SK-N-SH (cell line): ENCODE measurements at regions not wholly inside any gene's neighbourhood (a gene's known extent, or its start where the extent isn't known, plus 50 kb on each side); places are given as distances from the start of the nearest gene placed in this dataset.

ENCODE experiments used
- CTCF ChIA-PET: fragments of 300-600, 350-600 bp; formaldehyde crosslinking; extraction: SDS; loops from one replicate; lab custom pipeline; 2021; lab: Yijun Ruan, JAX
- POLR2A ChIA-PET: fragments of 350-600 bp; sonication (Branson Sonifier 250); formaldehyde crosslinking; extraction: SDS; loops from one replicate; lab custom pipeline; 2020; ENCODE audit warnings: antibody characterized with exemption, inconsistent platforms; lab: Yijun Ruan, JAX
- DNase-seq: peaks from one replicate; pipeline ENCODE4 v3.0.0; 2012
- H2AFZ ChIP-seq: fragments of 200-600 bp; sonication (generic); 2 replicates; pipeline ENCODE4 v1.8.1; 2016; ENCODE audit warnings: antibody characterized with exemption, mild to moderate bottlenecking, low read depth
- H3F3A ChIP-seq: fragments of 200-600 bp; sonication (generic); replicated peaks from 2 replicates; pipeline ENCODE3; 2016; ENCODE audit warnings: antibody characterized with exemption, mild to moderate bottlenecking; ENCODE audit not compliant: insufficient read depth
- H3K27ac ChIP-seq, 2 experiments: fragments of 200-500 bp in 1 of 2; fragments of 200-600 bp in 1 of 2; sonication (Bioruptor generic) in 1 of 2; sonication (generic), shearing (Covaris generic) in 1 of 2; 2 replicates each; pipeline versions ENCODE4 v1.5.1 to v1.6.1; 2014 to 2016; ENCODE audit warnings: low read depth in 2 of 2, inconsistent platforms in 1 of 2, low read length in 1 of 2, mild to moderate bottlenecking in 1 of 2, mixed read lengths in 1 of 2
- H3K27me3 ChIP-seq: fragments of 200-600 bp; sonication (generic), shearing (Covaris generic); 2 replicates; pipeline ENCODE4 v1.6.1; 2016; ENCODE audit warnings: mixed run types; ENCODE audit not compliant: insufficient read depth
- H3K36me3 ChIP-seq, 2 experiments: fragments of 200-500 bp in 1 of 2; fragments of 200-600 bp in 1 of 2; sonication (Bioruptor generic) in 1 of 2; sonication (generic) in 1 of 2; replicated peaks in 1 of 2; 2 replicates each; pipeline versions ENCODE3 to v1.5.1; 2014 to 2016; ENCODE audit warnings: low read length in 1 of 2, mild to moderate bottlenecking in 1 of 2; ENCODE audit not compliant: insufficient read depth in 2 of 2, control insufficient read depth in 1 of 2
- H3K4me1 ChIP-seq, 2 experiments: fragments of 200-500 bp in 1 of 2; fragments of 200-600 bp in 1 of 2; sonication (Bioruptor generic) in 1 of 2; sonication (generic), shearing (Covaris generic) in 1 of 2; 2 replicates each; pipeline versions ENCODE4 v1.5.1 to v1.6.1; 2014 to 2016; ENCODE audit warnings: low read depth in 1 of 2, low read length in 1 of 2, mixed run types in 1 of 2; ENCODE audit not compliant: insufficient read depth in 2 of 2, control insufficient read depth in 1 of 2
- H3K4me2 ChIP-seq: fragments of 200-600 bp; sonication (generic), shearing (Covaris generic); 2 replicates; pipeline ENCODE4 v1.6.1; 2017; ENCODE audit warnings: mixed run types
- H3K4me3 ChIP-seq, 2 experiments: fragments of 200-500 bp in 1 of 2; fragments of 200-600 bp in 1 of 2; sonication (Bioruptor generic) in 1 of 2; sonication (generic), shearing (Covaris generic) in 1 of 2; 2 replicates each; pipeline versions ENCODE4 v1.5.1 to v1.8.1; 2014 to 2016; ENCODE audit warnings: low read depth in 2 of 2, inconsistent platforms in 1 of 2, low read length in 1 of 2, mild to moderate bottlenecking in 1 of 2, mixed read lengths in 1 of 2, moderate library complexity in 1 of 2
- H3K79me2 ChIP-seq: fragments of 200-600 bp; sonication (generic); 2 replicates; pipeline ENCODE4 v1.8.1; 2017; ENCODE audit warnings: mild to moderate bottlenecking; ENCODE audit not compliant: insufficient read depth
- H3K9ac ChIP-seq: fragments of 200-600 bp; sonication (generic); 2 replicates; pipeline ENCODE4 v1.6.1; 2017; ENCODE audit warnings: mixed run types
- H3K9me2 ChIP-seq: fragments of 200-600 bp; sonication (generic); 2 replicates; pipeline ENCODE4 v1.6.1; 2017; ENCODE audit warnings: mixed run types
- H3K9me3 ChIP-seq: fragments of 200-600 bp; sonication (generic); 2 replicates; pipeline ENCODE4 v1.6.1; 2017; ENCODE audit warnings: mixed run types, mild to moderate bottlenecking, moderate library complexity
- H4K20me1 ChIP-seq: fragments of 200-600 bp; sonication (generic); 2 replicates; pipeline ENCODE4 v1.6.1; 2017; ENCODE audit warnings: mild to moderate bottlenecking, mixed run types; ENCODE audit not compliant: insufficient read depth
- CTCF ChIP-seq: fragments of 200-600 bp; sonication (generic); IDR thresholded peaks from 2 replicates; pipeline ENCODE4 v1.6.1; 2017; ENCODE audit warnings: antibody characterized with exemption, mild to moderate bottlenecking, moderate library complexity
- EP300 ChIP-seq, 2 experiments: IDR thresholded peaks; 2 replicates each; pipeline versions ENCODE4 v1.4.0 to v1.6.1; 2012; ENCODE audit warnings: borderline replicate concordance in 1 of 2, low read depth in 1 of 2, low read length in 1 of 2
- EZH2phosphoT487 ChIP-seq: fragments of 200-600 bp; sonication (generic); IDR thresholded peaks from 2 replicates; pipeline ENCODE4 v1.6.1; 2017; ENCODE audit warnings: low read depth, mixed run types, mild to moderate bottlenecking, antibody characterized with exemption, moderate library complexity, borderline replicate concordance
- FOXJ3 ChIP-seq: sonication (generic); formaldehyde crosslinking; IDR thresholded peaks from 2 replicates; pipeline ENCODE4 v1.5.1; 2020; ENCODE audit warnings: mild to moderate bottlenecking, missing genetic modification reagents
- FOXM1 ChIP-seq: IDR thresholded peaks from 2 replicates; pipeline ENCODE4 v1.4.0; 2012; ENCODE audit warnings: low read depth, mild to moderate bottlenecking
- IRF3 ChIP-seq: fragments of 150-350 bp; IDR thresholded peaks from 2 replicates; pipeline ENCODE4 v1.6.1; 2016; ENCODE audit warnings: mild to moderate bottlenecking, low read depth, low read length
- MEF2A ChIP-seq: IDR thresholded peaks from 2 replicates; pipeline ENCODE4 v1.4.0; 2012; ENCODE audit warnings: low read depth, borderline replicate concordance
- MXI1 ChIP-seq: IDR thresholded peaks from 2 replicates; pipeline ENCODE4 v1.6.1; 2012; ENCODE audit warnings: mild to moderate bottlenecking, low read depth, low read length, improper control_type of control experiment
- NFIC ChIP-seq: IDR thresholded peaks from 2 replicates; pipeline ENCODE4 v1.4.0; 2012; ENCODE audit warnings: borderline replicate concordance
- NRF1 ChIP-seq: IDR thresholded peaks from 2 replicates; pipeline ENCODE4 v1.6.1; 2012; ENCODE audit warnings: low read depth, mild to moderate bottlenecking, low read length
- PBX3 ChIP-seq: IDR thresholded peaks from 2 replicates; pipeline ENCODE4; 2012
- RAD21 ChIP-seq: IDR thresholded peaks from 2 replicates; pipeline ENCODE4 v1.6.1; 2012; ENCODE audit warnings: mild to moderate bottlenecking, low read length
- RCOR1 ChIP-seq: fragments of 150-350 bp; IDR thresholded peaks from 2 replicates; pipeline ENCODE4 v1.6.1; 2017; ENCODE audit warnings: antibody characterized with exemption, low read length
- REST ChIP-seq: IDR thresholded peaks from 2 replicates; pipeline ENCODE4 v1.6.1; 2012; ENCODE audit warnings: mild to moderate bottlenecking, low read depth, low read length, moderate library complexity
- RFX5 ChIP-seq: IDR thresholded peaks from 2 replicates; pipeline ENCODE4 v1.6.1; 2012; ENCODE audit warnings: mild to moderate bottlenecking, improper control_type of control experiment, low read length
- RXRA ChIP-seq: IDR thresholded peaks from 2 replicates; pipeline ENCODE4 v1.4.0; 2012; ENCODE audit warnings: low read depth, mild to moderate bottlenecking, borderline replicate concordance
- SIN3A ChIP-seq: IDR thresholded peaks from 2 replicates; pipeline ENCODE4 v1.6.1; 2012; ENCODE audit warnings: low read depth, mild to moderate bottlenecking, low read length, moderate library complexity, borderline replicate concordance
- TAF1 ChIP-seq: IDR thresholded peaks from 2 replicates; pipeline ENCODE4 v1.6.1; 2012; ENCODE audit warnings: low read depth, mild to moderate bottlenecking, low read length, moderate library complexity, borderline replicate concordance
- TCF12 ChIP-seq: IDR thresholded peaks from 2 replicates; pipeline ENCODE4 v1.4.0; 2012
- TEAD4 ChIP-seq: IDR thresholded peaks from 2 replicates; pipeline ENCODE4 v1.4.0; 2012; ENCODE audit warnings: mild to moderate bottlenecking, borderline replicate concordance; ENCODE audit not compliant: insufficient read depth
- whole genome bisulfite sequencing: methylation state at CpG from one replicate; pipeline ENCODE4 v1.1.6; 2017; ENCODE audit warnings: low lambda C conversion rate; 5-methylcytosine and 5-hydroxymethylcytosine counted together

GRCh38 chr11:86748296-86748695 is 52.0 kb upstream of the PRSS23 start:
- ChIA-PET POLR2A (no interaction called here), CTCF (interaction anchor here (1.1 to 1.3 kb wide), 3 partner anchors 9 to 291 kb away, joined by 3 to 5 read pairs (median 3); no protein-coding TSS in a partner anchor)
- Histone ChIP-seq H3K9ac (no peak overlapping the region), H3K4me2 (no peak overlapping the region), H3K27me3 (no peaks in the 10 kb centered on the region), H3K79me2 (no peaks in the 10 kb centered on the region), H2AFZ (no peak overlapping the region), H4K20me1 (no peaks in the 10 kb centered on the region), H3K9me2 (no peaks in the 10 kb centered on the region), H3K4me1 (peaks cover 22% of the 10 kb centered on the region in 2 experiments), H3K36me3 (no peaks in the 10 kb centered on the region), H3F3A (peaks cover 18% of the 10 kb centered on the region), H3K4me3 (no peak overlapping the region), H3K9me3 (no peaks in the 10 kb centered on the region), H3K27ac (peak overlapping the region; percentile 39 to 62)
- TF ChIP-seq REST = no peak
- TF ChIP-seq CTCF = no peak
- no peak for TF ChIP-seq NRF1
- TF ChIP-seq TCF12 = peak; percentile 48
- TF ChIP-seq TAF1 = no peak
- no peak for TF ChIP-seq EZH2phosphoT487
- TF ChIP-seq FOXJ3 (CRISPR knock-in tag) = no peak
- no peak for TF ChIP-seq MXI1
- DNase-seq = no peak
- WGBS = 84% methylated on average over 4 of the region's 4 CpGs

GRCh38 chr11:86747801-86748200 is 52.5 kb upstream of the PRSS23 start:
- no peaks in the 10 kb centered on the region for H3K36me3 ChIP-seq
- POLR2A ChIA-PET = no interaction called here
- H2AFZ ChIP-seq = no peak overlapping the region
- no peak overlapping the region for H3K9ac ChIP-seq
- WGBS = 97% methylated on average over 3 of the region's 3 CpGs
- CTCF ChIA-PET = interaction anchor here (1.1 to 1.3 kb wide), 3 partner anchors 8 to 291 kb away, joined by 3 to 5 read pairs (median 3); no protein-coding TSS in a partner anchor
- H3K9me3 ChIP-seq = no peaks in the 10 kb centered on the region
- DNase-seq = no peak
- H3K9me2 ChIP-seq = no peaks in the 10 kb centered on the region
- no peak overlapping the region for H3K4me3 ChIP-seq
- no peaks in the 10 kb centered on the region for H3K27me3 ChIP-seq
- no peaks in the 10 kb centered on the region for H4K20me1 ChIP-seq
- no peaks in the 10 kb centered on the region for H3K79me2 ChIP-seq
- H3K4me2 ChIP-seq = no peak overlapping the region
- H3F3A ChIP-seq = peaks cover 21% of the 10 kb centered on the region
- H3K27ac ChIP-seq = peak overlapping the region; percentile 39 to 62
- peaks cover 22 to 27% of the 10 kb centered on the region in 2 experiments for H3K4me1 ChIP-seq
- no peak for TF ChIP-seq FOXM1
- TF ChIP-seq RFX5 = no peak
- TF ChIP-seq RCOR1 = no peak
- no peak for TF ChIP-seq NRF1
- no peak for TF ChIP-seq IRF3
- TF ChIP-seq MXI1 = no peak
- no peak for TF ChIP-seq SIN3A
- no peak for TF ChIP-seq MEF2A
- no peak for TF ChIP-seq NFIC
- no peak for TF ChIP-seq EP300 (IDR thresholded peaks at IDR 0.05; ENCODE audit: borderline replicate concordance in 1 of 2, low read depth in 1 of 2, low read length in 1 of 2)
- TF ChIP-seq RXRA = no peak
- no peak for TF ChIP-seq RAD21
- TF ChIP-seq PBX3 = no peak
- no peak for TF ChIP-seq TEAD4
